Thyroid gland (tissue), 4 donors: ENCODE measurements at regions not wholly inside any gene's neighbourhood (a gene's known extent, or its start where the extent isn't known, plus 50 kb on each side); places are given as distances from the start of the nearest gene placed in this dataset.

Source experiments
- DNase-seq, 2 donors: peaks; one replicate each; pipeline ENCODE4 v3.0.0-alpha.2; 2019
- H3K27ac ChIP-seq, 3 donors: fragments of 200-600 bp; sonication (generic); 1 replicate in 2 of 3; 2 replicates in 1 of 3; pipeline ENCODE4 v1.5.1; 2016 to 2019; ENCODE audit warnings: mild to moderate bottlenecking in 1 of 3, moderate library complexity in 1 of 3
- H3K27me3 ChIP-seq: fragments of 200-600 bp; sonication (generic); one replicate; pipeline ENCODE4 v1.5.1; 2019
- H3K36me3 ChIP-seq, 2 donors: fragments of 200-600 bp; sonication (generic); one replicate each; pipeline ENCODE4 v1.5.1; 2016 to 2019
- H3K4me1 ChIP-seq, 2 donors: fragments of 200-600 bp; sonication (generic); one replicate each; pipeline ENCODE4 v1.5.1; 2017 to 2019
- H3K4me3 ChIP-seq, 3 donors: fragments of 200-600 bp; sonication (generic); replicated peaks in 1 of 3; 1 replicate in 2 of 3; 2 replicates in 1 of 3; pipeline ENCODE4 v1.5.1; 2016; ENCODE audit warnings: mild to moderate bottlenecking in 1 of 3
- H3K9me3 ChIP-seq: fragments of 200-600 bp; sonication (generic); one replicate; pipeline ENCODE4 v1.5.1; 2017
- POLR2A ChIP-seq, 2 donors: fragments of 450-650 bp; IDR thresholded peaks; one replicate each; pipeline ENCODE4 v1.6.1; 2017; ENCODE audit warnings: antibody characterized with exemption in 2 of 2, mild to moderate bottlenecking in 2 of 2, moderate library complexity in 1 of 2
- WGBS, 2 donors: methylation state at CpG; one replicate each; pipeline ENCODE4 v1.1.5; 2017; 5-methylcytosine and 5-hydroxymethylcytosine counted together
- intact Hi-C: fragments of 100-400 bp; cut with DNase I; formaldehyde crosslinking; loops from one replicate; pipeline ENCODE4 v1.15.1; 2023
- TF ChIP-seq, protein P1 (sequence below), 6 experiments: fragments of 200-600 bp in 3 of 6; fragments of 450-650 bp in 3 of 6; sonication (generic) in 3 of 6; IDR thresholded peaks; one replicate each; pipeline ENCODE4 v1.5.1; 2016 to 2019; ENCODE audit warnings: antibody characterized with exemption in 6 of 6, mild to moderate bottlenecking in 2 of 6, inconsistent platforms in 1 of 6, moderate library complexity in 1 of 6

DNA sequence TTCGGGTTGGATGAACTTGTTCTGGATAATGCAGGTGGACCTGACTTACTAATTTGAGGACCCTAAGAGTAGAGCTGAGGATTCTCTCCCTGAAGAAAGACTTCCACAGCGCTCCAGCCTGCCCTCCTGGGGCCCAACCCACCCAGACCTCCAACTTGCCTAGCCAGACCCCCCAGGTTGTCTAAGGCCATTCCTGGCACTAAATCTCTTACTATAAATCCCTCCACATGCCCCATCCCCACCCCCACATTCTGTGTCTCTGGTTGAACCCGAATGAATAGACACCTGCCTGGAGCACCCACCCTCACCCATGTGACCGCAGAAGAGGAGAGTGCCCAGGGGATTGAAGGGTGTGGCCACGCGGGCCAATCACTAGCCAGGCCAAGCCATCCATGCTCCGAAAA is 1480.0 kb downstream of the TBC1D22A start:
- no peaks in the 10 kb centered on the region for H3K4me1 ChIP-seq
- H3K27me3 ChIP-seq: no peaks in the 10 kb centered on the region
- intact Hi-C loops: no loop called here
- no peaks in the 10 kb centered on the region for H3K36me3 ChIP-seq
- no peak overlapping the region for H3K27ac ChIP-seq
- H3K9me3 ChIP-seq: no peaks in the 10 kb centered on the region
- no peak overlapping the region for H3K4me3 ChIP-seq
- no peak for DNase-seq
- WGBS, 2 donors: 80 to 92% methylated on average over 4 to 7 of the region's 7 CpGs
- TF ChIP-seq, protein P1, sequence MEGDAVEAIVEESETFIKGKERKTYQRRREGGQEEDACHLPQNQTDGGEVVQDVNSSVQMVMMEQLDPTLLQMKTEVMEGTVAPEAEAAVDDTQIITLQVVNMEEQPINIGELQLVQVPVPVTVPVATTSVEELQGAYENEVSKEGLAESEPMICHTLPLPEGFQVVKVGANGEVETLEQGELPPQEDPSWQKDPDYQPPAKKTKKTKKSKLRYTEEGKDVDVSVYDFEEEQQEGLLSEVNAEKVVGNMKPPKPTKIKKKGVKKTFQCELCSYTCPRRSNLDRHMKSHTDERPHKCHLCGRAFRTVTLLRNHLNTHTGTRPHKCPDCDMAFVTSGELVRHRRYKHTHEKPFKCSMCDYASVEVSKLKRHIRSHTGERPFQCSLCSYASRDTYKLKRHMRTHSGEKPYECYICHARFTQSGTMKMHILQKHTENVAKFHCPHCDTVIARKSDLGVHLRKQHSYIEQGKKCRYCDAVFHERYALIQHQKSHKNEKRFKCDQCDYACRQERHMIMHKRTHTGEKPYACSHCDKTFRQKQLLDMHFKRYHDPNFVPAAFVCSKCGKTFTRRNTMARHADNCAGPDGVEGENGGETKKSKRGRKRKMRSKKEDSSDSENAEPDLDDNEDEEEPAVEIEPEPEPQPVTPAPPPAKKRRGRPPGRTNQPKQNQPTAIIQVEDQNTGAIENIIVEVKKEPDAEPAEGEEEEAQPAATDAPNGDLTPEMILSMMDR (IDR thresholded peaks at IDR 0.05): no peak
- TF ChIP-seq POLR2A (IDR thresholded peaks at IDR 0.05): no peak

DNA sequence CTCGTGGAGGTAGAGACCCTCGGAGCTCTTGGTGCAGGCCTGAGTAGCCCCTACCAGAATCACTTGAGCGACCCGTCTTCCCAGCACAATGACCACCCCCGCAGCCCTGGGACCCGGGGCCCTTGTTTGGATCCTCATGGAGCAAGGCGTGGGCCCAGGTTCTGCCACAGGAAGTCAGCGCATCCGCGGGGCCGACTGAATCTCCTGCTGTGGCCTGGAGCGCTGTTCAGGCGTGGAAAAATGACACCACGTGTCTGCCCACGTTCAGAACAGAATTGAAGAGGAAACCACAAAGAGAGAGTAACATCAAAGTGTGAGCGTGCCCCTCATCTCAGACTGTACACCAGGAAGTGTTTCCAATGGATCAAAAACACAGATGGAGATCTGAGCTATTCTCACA is 1479.2 kb downstream of the TBC1D22A start:
- Histone ChIP-seq H3K27ac (no peak overlapping the region), H3K9me3 (no peaks in the 10 kb centered on the region), H3K4me1 (no peaks in the 10 kb centered on the region), H3K27me3 (no peaks in the 10 kb centered on the region), H3K4me3 (no peak overlapping the region), H3K36me3 (no peaks in the 10 kb centered on the region)
- no peak for DNase-seq
- 83 to 85% methylated on average over 12 of the region's 16 CpGs for WGBS, 2 donors
- intact Hi-C loops: no loop called here
- no peak for TF ChIP-seq POLR2A (IDR thresholded peaks at IDR 0.05)
- TF ChIP-seq, protein P1 (IDR thresholded peaks at IDR 0.05): no peak

DNA sequence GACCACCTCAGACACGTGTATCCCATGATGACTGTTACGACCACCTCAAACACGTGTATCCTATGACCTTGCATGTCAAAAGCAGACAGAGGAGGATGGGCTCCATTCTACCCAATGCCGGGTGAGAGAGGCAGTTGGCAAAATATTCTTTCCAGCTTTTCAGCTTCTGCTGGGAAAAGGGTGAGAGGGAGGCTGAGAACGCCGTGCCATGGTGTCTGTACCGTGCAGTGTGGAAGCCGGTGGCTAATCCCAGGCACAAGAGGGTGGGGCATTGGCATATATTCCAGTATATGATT is 1478.4 kb downstream of the TBC1D22A start:
- H3K27me3 ChIP-seq: no peaks in the 10 kb centered on the region
- H3K27ac ChIP-seq: no peak overlapping the region
- WGBS, 2 donors: 88 to 91% methylated on average over 8 of the region's 8 CpGs
- H3K36me3 ChIP-seq: no peaks in the 10 kb centered on the region
- no peak for TF ChIP-seq POLR2A (IDR thresholded peaks at IDR 0.05)
- TF ChIP-seq, protein P1 (IDR thresholded peaks at IDR 0.05): no peak
- H3K9me3 ChIP-seq: no peaks in the 10 kb centered on the region
- DNase-seq: no peak
- H3K4me3 ChIP-seq: no peak overlapping the region
- intact Hi-C loops: no loop called here
- no peaks in the 10 kb centered on the region for H3K4me1 ChIP-seq

DNA sequence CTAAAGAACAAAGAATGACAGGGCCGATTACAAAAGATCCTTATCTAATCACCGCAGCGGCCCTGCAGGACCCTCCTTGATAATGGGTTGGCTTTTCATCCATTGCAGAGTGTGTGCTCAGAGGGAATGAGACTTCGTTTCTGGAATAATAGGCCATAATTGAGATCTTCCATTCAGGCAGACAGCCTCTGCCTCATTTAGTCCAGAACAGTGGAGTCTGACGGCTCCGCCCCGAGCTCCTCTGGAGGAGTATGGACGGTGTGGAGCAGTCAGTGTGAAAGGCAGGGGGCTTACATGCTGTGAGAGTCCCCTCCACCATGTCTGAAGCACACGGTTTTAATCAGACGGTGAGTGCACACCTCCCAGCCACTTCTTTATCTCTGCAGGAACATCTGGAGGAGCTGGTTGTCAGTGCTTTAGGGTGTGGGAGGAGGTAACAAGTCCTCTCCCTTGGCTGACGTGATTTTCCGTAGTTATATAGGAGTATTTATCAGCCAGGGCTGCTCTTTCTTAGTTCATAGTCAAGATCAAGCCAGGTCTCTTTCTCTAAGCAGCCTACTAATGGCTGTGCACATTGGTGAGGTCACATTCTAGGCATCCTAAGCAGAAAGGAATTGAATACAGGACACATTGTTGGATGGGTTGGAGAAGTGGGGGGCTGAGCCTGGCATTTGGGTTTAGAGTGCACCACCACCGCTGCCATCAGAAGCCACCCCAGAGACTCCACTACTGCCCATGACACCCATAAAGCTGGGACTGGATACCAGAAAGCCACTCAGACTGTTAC is 1477.9 kb downstream of the TBC1D22A start:
- H3K4me3 ChIP-seq: no peak overlapping the region
- no peak for TF ChIP-seq POLR2A (IDR thresholded peaks at IDR 0.05)
- TF ChIP-seq, protein P1 (IDR thresholded peaks at IDR 0.05): no peak
- intact Hi-C loops: no loop called here
- H3K27me3 ChIP-seq: no peaks in the 10 kb centered on the region
- 47 to 62% methylated on average over 13 of the region's 13 CpGs for WGBS, 2 donors
- H3K4me1 ChIP-seq: no peaks in the 10 kb centered on the region
- H3K27ac ChIP-seq: no peak overlapping the region
- no peak for DNase-seq
- H3K9me3 ChIP-seq: no peaks in the 10 kb centered on the region
- H3K36me3 ChIP-seq: no peaks in the 10 kb centered on the region

DNA sequence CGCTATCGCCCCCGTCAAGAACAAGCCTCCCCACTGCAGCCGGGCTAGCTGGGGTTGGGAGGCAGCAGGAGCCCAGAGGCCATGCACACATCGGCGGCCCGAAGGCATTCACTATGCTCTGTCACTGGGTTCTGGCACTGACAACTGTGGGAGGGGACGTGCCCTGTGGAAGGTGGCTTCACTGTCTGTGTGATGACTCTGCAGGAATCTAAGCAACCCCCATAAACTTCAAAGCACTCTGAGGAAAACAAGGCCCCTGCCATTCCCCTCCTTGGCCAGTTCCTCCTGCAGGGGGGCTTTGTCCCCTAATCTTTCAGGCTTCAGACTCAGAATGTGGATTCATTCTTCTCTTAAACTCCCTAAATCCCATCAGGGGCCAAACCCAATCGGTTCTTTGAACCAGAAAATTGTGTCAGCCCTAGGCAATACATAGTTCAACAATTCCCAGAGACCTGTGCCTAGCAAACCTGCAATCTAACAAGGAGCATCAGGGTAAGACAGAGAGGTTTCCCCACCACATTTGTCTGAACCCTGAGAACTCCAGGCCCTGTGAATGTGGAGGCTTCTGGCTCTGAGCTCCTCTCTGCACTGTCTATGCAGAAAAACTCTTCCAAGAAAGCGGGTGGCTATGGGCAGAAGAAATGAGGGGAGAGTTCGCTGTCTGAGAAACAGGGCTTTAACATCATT is 1477.2 kb downstream of the TBC1D22A start:
- Histone ChIP-seq H3K27ac (no peak overlapping the region), H3K36me3 (no peaks in the 10 kb centered on the region), H3K27me3 (no peaks in the 10 kb centered on the region), H3K9me3 (no peaks in the 10 kb centered on the region), H3K4me1 (no peaks in the 10 kb centered on the region), H3K4me3 (no peak overlapping the region)
- TF ChIP-seq, protein P1 (IDR thresholded peaks at IDR 0.05): no peak
- no peak for TF ChIP-seq POLR2A (IDR thresholded peaks at IDR 0.05)
- 38 to 58% methylated on average over 11 of the region's 11 CpGs for WGBS, 2 donors
- intact Hi-C loops: no loop called here
- DNase-seq: no peak
